ENCODE measurements at regions not wholly inside any gene's neighbourhood (a gene's known extent, or its start where the extent isn't known, plus 50 kb on each side); places are given as distances from the start of the nearest gene placed in this dataset.

- Histone ChIP-seq H3K4me3 (ENCODE audit: insufficient read depth, low read depth, low read length) (no peak overlapping the region), H3K36me3 (replicated peaks; ENCODE audit: control insufficient read depth, insufficient read depth, low read length) (no peaks in the 10 kb centered on the region), H3K27me3 (ENCODE audit: control insufficient read depth, insufficient read depth, low read length) (no peaks in the 10 kb centered on the region)
- DNase-seq = no peak
Observed at GRCh38 chr5:71893451-71893850, 174.4 kb downstream of the CARTPT start.

GRCh38 chr5:71894091-71894490, 175.0 kb downstream of the CARTPT start:
- Histone ChIP-seq H3K36me3 (replicated peaks; ENCODE audit: control insufficient read depth, insufficient read depth, low read length) (no peaks in the 10 kb centered on the region), H3K4me3 (ENCODE audit: insufficient read depth, low read depth, low read length) (no peak overlapping the region), H3K27me3 (ENCODE audit: control insufficient read depth, insufficient read depth, low read length) (no peaks in the 10 kb centered on the region)
- no peak for DNase-seq

GRCh38 chr5:71895546-71895945, 176.5 kb downstream of the CARTPT start:
- Histone ChIP-seq H3K27me3 (ENCODE audit: control insufficient read depth, insufficient read depth, low read length) (no peaks in the 10 kb centered on the region), H3K4me3 (ENCODE audit: insufficient read depth, low read depth, low read length) (no peak overlapping the region), H3K36me3 (replicated peaks; ENCODE audit: control insufficient read depth, insufficient read depth, low read length) (no peaks in the 10 kb centered on the region)
- no peak for DNase-seq

GRCh38 chr5:71899865-71900342, 180.8 kb downstream of the CARTPT start:
- DNase-seq = no peak
- Histone ChIP-seq H3K36me3 (replicated peaks; ENCODE audit: control insufficient read depth, insufficient read depth, low read length) (no peaks in the 10 kb centered on the region), H3K4me3 (ENCODE audit: insufficient read depth, low read depth, low read length) (no peak overlapping the region), H3K27me3 (ENCODE audit: control insufficient read depth, insufficient read depth, low read length) (no peaks in the 10 kb centered on the region)

GRCh38 chr5:71903808-71904207, 184.7 kb downstream of the CARTPT start:
- Histone ChIP-seq H3K36me3 (replicated peaks; ENCODE audit: control insufficient read depth, insufficient read depth, low read length) (no peaks in the 10 kb centered on the region), H3K4me3 (ENCODE audit: insufficient read depth, low read depth, low read length) (no peak overlapping the region), H3K27me3 (ENCODE audit: control insufficient read depth, insufficient read depth, low read length) (no peaks in the 10 kb centered on the region)
- no peak for DNase-seq

- no peaks in the 10 kb centered on the region for H3K27me3 ChIP-seq (ENCODE audit: control insufficient read depth, insufficient read depth, low read length)
- no peaks in the 10 kb centered on the region for H3K36me3 ChIP-seq (replicated peaks; ENCODE audit: control insufficient read depth, insufficient read depth, low read length)
- H3K4me3 ChIP-seq (ENCODE audit: insufficient read depth, low read depth, low read length) = no peak overlapping the region
- no peak for DNase-seq
Observed at GRCh38 chr5:71904852-71905251, 185.8 kb downstream of the CARTPT start.

- no peaks in the 10 kb centered on the region for H3K36me3 ChIP-seq (replicated peaks; ENCODE audit: control insufficient read depth, insufficient read depth, low read length)
- DNase-seq = no peak
- no peak overlapping the region for H3K4me3 ChIP-seq (ENCODE audit: insufficient read depth, low read depth, low read length)
- no peaks in the 10 kb centered on the region for H3K27me3 ChIP-seq (ENCODE audit: control insufficient read depth, insufficient read depth, low read length)
Observed at GRCh38 chr5:71905834-71906711, 187.0 kb downstream of the CARTPT start.

GRCh38 chr5:71907001-71907588, 188.0 kb downstream of the CARTPT start:
- no peaks in the 10 kb centered on the region for H3K27me3 ChIP-seq (ENCODE audit: control insufficient read depth, insufficient read depth, low read length)
- DNase-seq = no peak
- no peak overlapping the region for H3K4me3 ChIP-seq (ENCODE audit: insufficient read depth, low read depth, low read length)
- H3K36me3 ChIP-seq (replicated peaks; ENCODE audit: control insufficient read depth, insufficient read depth, low read length) = no peaks in the 10 kb centered on the region

GRCh38 chr5:71907608-71908145, 188.6 kb downstream of the CARTPT start:
- no peak overlapping the region for H3K4me3 ChIP-seq (ENCODE audit: insufficient read depth, low read depth, low read length)
- no peaks in the 10 kb centered on the region for H3K27me3 ChIP-seq (ENCODE audit: control insufficient read depth, insufficient read depth, low read length)
- DNase-seq = no peak
- no peaks in the 10 kb centered on the region for H3K36me3 ChIP-seq (replicated peaks; ENCODE audit: control insufficient read depth, insufficient read depth, low read length)

- DNase-seq = no peak
- H3K4me3 ChIP-seq (ENCODE audit: insufficient read depth, low read depth, low read length) = no peak overlapping the region
- no peaks in the 10 kb centered on the region for H3K36me3 ChIP-seq (replicated peaks; ENCODE audit: control insufficient read depth, insufficient read depth, low read length)
- no peaks in the 10 kb centered on the region for H3K27me3 ChIP-seq (ENCODE audit: control insufficient read depth, insufficient read depth, low read length)
Observed at GRCh38 chr5:71910741-71911140, 191.7 kb downstream of the CARTPT start.

- DNase-seq = no peak
- Histone ChIP-seq H3K27me3 (ENCODE audit: control insufficient read depth, insufficient read depth, low read length) (no peaks in the 10 kb centered on the region), H3K36me3 (replicated peaks; ENCODE audit: control insufficient read depth, insufficient read depth, low read length) (no peaks in the 10 kb centered on the region), H3K4me3 (ENCODE audit: insufficient read depth, low read depth, low read length) (no peak overlapping the region)
Observed at GRCh38 chr5:71912021-71912420, 192.9 kb downstream of the CARTPT start.

GRCh38 chr5:71914281-71914680, 193.0 kb upstream of the MAP1B start:
- Histone ChIP-seq H3K27me3 (ENCODE audit: control insufficient read depth, insufficient read depth, low read length) (no peaks in the 10 kb centered on the region), H3K36me3 (replicated peaks; ENCODE audit: control insufficient read depth, insufficient read depth, low read length) (no peaks in the 10 kb centered on the region), H3K4me3 (ENCODE audit: insufficient read depth, low read depth, low read length) (no peak overlapping the region)
- DNase-seq = no peak

GRCh38 chr5:71922584-71923106, 184.6 kb upstream of the MAP1B start:
- Histone ChIP-seq H3K36me3 (replicated peaks; ENCODE audit: control insufficient read depth, insufficient read depth, low read length) (no peaks in the 10 kb centered on the region), H3K27me3 (ENCODE audit: control insufficient read depth, insufficient read depth, low read length) (no peaks in the 10 kb centered on the region), H3K4me3 (ENCODE audit: insufficient read depth, low read depth, low read length) (no peak overlapping the region)
- DNase-seq = no peak

GRCh38 chr5:71923755-71924154, 183.5 kb upstream of the MAP1B start:
- Histone ChIP-seq H3K36me3 (replicated peaks; ENCODE audit: control insufficient read depth, insufficient read depth, low read length) (no peaks in the 10 kb centered on the region), H3K27me3 (ENCODE audit: control insufficient read depth, insufficient read depth, low read length) (no peaks in the 10 kb centered on the region), H3K4me3 (ENCODE audit: insufficient read depth, low read depth, low read length) (no peak overlapping the region)
- DNase-seq = no peak

- Histone ChIP-seq H3K4me3 (ENCODE audit: insufficient read depth, low read depth, low read length) (no peak overlapping the region), H3K36me3 (replicated peaks; ENCODE audit: control insufficient read depth, insufficient read depth, low read length) (no peaks in the 10 kb centered on the region), H3K27me3 (ENCODE audit: control insufficient read depth, insufficient read depth, low read length) (no peaks in the 10 kb centered on the region)
- no peak for DNase-seq
Observed at GRCh38 chr5:71924325-71924724, 182.9 kb upstream of the MAP1B start.
